IMR-90 (cell line): ENCODE measurements at regions not wholly inside any gene's neighbourhood (a gene's known extent, or its start where the extent isn't known, plus 50 kb on each side); places are given as distances from the start of the nearest gene placed in this dataset.

ENCODE experiments used
- MXI1 ChIP-seq: IDR thresholded peaks from 2 replicates; pipeline ENCODE4 v1.6.1; 2012; ENCODE audit warnings: low read depth, mild to moderate bottlenecking, low read length, moderate library complexity, borderline replicate concordance
- RCOR1 ChIP-seq: IDR thresholded peaks from 2 replicates; pipeline ENCODE4 v1.6.1; 2012; ENCODE audit warnings: mild to moderate bottlenecking, low read length, improper control_type of control experiment; ENCODE audit not compliant: insufficient replicate concordance
- TF ChIP-seq, protein P1 (sequence below): conservative IDR thresholded peaks from 2 replicates; pipeline ENCODE4 v1.5.1; 2012; ENCODE audit warnings: mild to moderate bottlenecking, low read depth, low read length, improper control_type of control experiment

DNA sequence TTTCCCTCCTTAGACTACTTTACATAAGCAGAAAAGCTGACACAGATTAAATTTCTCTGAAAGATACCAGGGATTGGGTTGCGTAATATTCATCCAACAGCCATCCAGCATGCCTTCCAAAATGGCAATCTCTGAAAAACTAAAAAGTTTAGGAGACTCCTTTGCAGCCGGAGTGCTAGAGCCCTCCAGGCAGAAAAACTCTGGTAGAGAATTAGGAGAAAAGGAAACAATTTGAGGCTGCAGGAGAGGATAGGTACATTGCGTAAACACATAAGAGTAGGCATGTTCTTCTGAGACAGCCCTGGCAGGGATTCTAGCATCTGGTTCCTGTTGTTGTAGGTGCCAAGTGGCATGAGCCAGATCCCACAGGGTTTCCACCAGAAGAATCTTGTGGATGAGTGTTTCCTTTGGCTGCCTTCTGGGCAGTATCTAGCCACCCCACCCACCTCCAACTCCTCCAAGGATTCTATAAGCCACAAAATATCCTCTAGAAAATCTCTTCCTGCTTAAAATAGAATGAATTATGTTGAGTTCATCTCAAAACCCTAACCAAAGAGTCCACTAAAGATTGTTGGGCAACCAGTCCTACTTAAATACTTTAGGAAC, 402.4 kb downstream of the HGF start:
- TF ChIP-seq, protein P1, sequence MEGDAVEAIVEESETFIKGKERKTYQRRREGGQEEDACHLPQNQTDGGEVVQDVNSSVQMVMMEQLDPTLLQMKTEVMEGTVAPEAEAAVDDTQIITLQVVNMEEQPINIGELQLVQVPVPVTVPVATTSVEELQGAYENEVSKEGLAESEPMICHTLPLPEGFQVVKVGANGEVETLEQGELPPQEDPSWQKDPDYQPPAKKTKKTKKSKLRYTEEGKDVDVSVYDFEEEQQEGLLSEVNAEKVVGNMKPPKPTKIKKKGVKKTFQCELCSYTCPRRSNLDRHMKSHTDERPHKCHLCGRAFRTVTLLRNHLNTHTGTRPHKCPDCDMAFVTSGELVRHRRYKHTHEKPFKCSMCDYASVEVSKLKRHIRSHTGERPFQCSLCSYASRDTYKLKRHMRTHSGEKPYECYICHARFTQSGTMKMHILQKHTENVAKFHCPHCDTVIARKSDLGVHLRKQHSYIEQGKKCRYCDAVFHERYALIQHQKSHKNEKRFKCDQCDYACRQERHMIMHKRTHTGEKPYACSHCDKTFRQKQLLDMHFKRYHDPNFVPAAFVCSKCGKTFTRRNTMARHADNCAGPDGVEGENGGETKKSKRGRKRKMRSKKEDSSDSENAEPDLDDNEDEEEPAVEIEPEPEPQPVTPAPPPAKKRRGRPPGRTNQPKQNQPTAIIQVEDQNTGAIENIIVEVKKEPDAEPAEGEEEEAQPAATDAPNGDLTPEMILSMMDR: no peak
- TF ChIP-seq RCOR1: no peak
- no peak for TF ChIP-seq MXI1
